Transverse colon (tissue), 3 donors: ENCODE measurements at regions not wholly inside any gene's neighbourhood (a gene's known extent, or its start where the extent isn't known, plus 50 kb on each side); places are given as distances from the start of the nearest gene placed in this dataset.

Experiments
- CTCF ChIP-seq, 5 experiments: fragments of 200-600 bp in 3 of 5; fragments of 450-650 bp in 2 of 5; sonication (generic) in 3 of 5; IDR thresholded peaks; 1 replicate in 2 of 5; 2 replicates in 3 of 5; pipeline ENCODE4 v1.5.1; 2016 to 2017; ENCODE audit warnings: antibody characterized with exemption in 5 of 5, inconsistent platforms in 3 of 5, mild to moderate bottlenecking in 2 of 5, moderate library complexity in 1 of 5
- EP300 ChIP-seq: sonication (generic); formaldehyde crosslinking; IDR thresholded peaks from one replicate; pipeline ENCODE4 v1.6.1; 2017; ENCODE audit warnings: antibody characterized with exemption, low read depth

DNA sequence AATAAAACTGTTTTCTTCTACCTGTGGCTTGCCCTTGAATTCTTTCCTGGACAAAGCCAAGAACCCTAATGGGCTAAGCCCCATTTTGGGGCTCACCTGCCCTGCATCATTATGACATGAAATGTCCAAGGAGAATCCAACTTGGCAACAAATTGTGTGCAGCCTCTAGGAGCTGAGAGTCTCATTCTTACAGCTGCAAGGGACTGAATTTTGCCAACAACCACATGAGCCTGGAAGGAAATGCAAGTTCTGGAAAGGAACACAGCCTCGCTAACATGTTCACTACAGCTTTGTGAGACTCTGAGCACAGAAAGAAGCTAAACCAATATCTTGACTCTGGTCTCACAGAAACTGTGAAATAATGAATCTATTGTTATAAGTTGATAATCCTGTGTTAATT is 94.8 kb upstream of the CDH12 start:
- TF ChIP-seq CTCF (IDR thresholded peaks at IDR 0.05) (no peak), EP300 (no peak)
